ENCODE measurements at regions not wholly inside any gene's neighbourhood (a gene's known extent, or its start where the extent isn't known, plus 50 kb on each side); places are given as distances from the start of the nearest gene placed in this dataset.

- TF ChIP-seq CHD7 (IDR thresholded peaks at IDR 0.05; ENCODE audit: insufficient replicate concordance, low read length), result no peak
- TF ChIP-seq RXRA (IDR thresholded peaks at IDR 0.05; ENCODE audit: insufficient read depth, low read depth, low read length), result no peak
- TF ChIP-seq SRF (IDR thresholded peaks at IDR 0.05; ENCODE audit: low read depth, low read length), result no peak
- no peak for TF ChIP-seq GABPA (IDR thresholded peaks at IDR 0.05; ENCODE audit: borderline replicate concordance, insufficient read depth, low read length)
- TF ChIP-seq, protein P1, sequence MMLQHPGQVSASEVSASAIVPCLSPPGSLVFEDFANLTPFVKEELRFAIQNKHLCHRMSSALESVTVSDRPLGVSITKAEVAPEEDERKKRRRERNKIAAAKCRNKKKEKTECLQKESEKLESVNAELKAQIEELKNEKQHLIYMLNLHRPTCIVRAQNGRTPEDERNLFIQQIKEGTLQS (IDR thresholded peaks at IDR 0.05; ENCODE audit: insufficient read depth, low read depth, low read length), result no peak
- TF ChIP-seq TAF7 (optimal IDR thresholded peaks at IDR 0.05; ENCODE audit: borderline replicate concordance, low read depth, low read length), result no peak
- TF ChIP-seq SP1 (IDR thresholded peaks at IDR 0.05; ENCODE audit: low read depth, low read length), result no peak
- no peak for TF ChIP-seq CBX5 (IDR thresholded peaks at IDR 0.05; ENCODE audit: low read depth, low read length)
- no peak for TF ChIP-seq KDM5A (IDR thresholded peaks at IDR 0.05; ENCODE audit: low read length)
- no peak for TF ChIP-seq HDAC2 (IDR thresholded peaks at IDR 0.05; ENCODE audit: borderline replicate concordance in 1 of 2, low read depth in 2 of 2, low read length in 2 of 2)
- TF ChIP-seq CEBPB (IDR thresholded peaks at IDR 0.05; ENCODE audit: low read depth, low read length), result no peak
Measured at GRCh38 chr2:122132147-122132691, 376.8 kb downstream of the TSN start (continued).
